H1 (cell line): ENCODE measurements at regions not wholly inside any gene's neighbourhood (a gene's known extent, or its start where the extent isn't known, plus 50 kb on each side); places are given as distances from the start of the nearest gene placed in this dataset.

Experiments
- CTCF ChIA-PET: fragments of 300-600 bp; sonication (Branson Sonifier 250); formaldehyde crosslinking; loops from one replicate; lab custom pipeline; 2021; ENCODE audit not compliant: partially characterized antibody; lab: Charles Lee
- POLR2A ChIA-PET: fragments of 300-600 bp; sonication (Branson Sonifier 250); formaldehyde crosslinking; loops from one replicate; lab custom pipeline; 2021; ENCODE audit warnings: inconsistent platforms; ENCODE audit not compliant: partially characterized antibody; lab: Charles Lee
- DNase-seq, 2 experiments: peaks; one replicate each; pipeline versions ENCODE4 v3.0.0 to v3.0.0-alpha.2; 2010 to 2022; ENCODE audit warnings: low spot score in 2 of 2, low read depth in 1 of 2, mixed read lengths in 1 of 2
- FAIRE-seq: peaks from 2 replicates; lab custom pipeline; 2011; peaks lifted over from hg19 to GRCh38; lab: Jason Lieb, UNC
- H2AFZ ChIP-seq: 2 replicates; pipeline ENCODE4 v1.8.1; 2012; ENCODE audit warnings: low read length, inconsistent platforms
- H2AK5ac ChIP-seq: 2 replicates; pipeline ENCODE4 v1.6.1; 2013; ENCODE audit warnings: low read depth, low read length
- H2BK120ac ChIP-seq: replicated peaks from 2 replicates; pipeline ENCODE3; 2013; ENCODE audit warnings: low read depth, low read length, inconsistent platforms
- H2BK12ac ChIP-seq: 2 replicates; pipeline ENCODE4 v1.6.1; 2013; ENCODE audit warnings: low read depth, low read length
- H2BK15ac ChIP-seq: 2 replicates; pipeline ENCODE4 v1.6.1; 2013; ENCODE audit warnings: low read length
- H2BK20ac ChIP-seq: 2 replicates; pipeline ENCODE4 v1.6.1; 2013; ENCODE audit warnings: low read length
- H2BK5ac ChIP-seq: 2 replicates; pipeline ENCODE4 v1.6.1; 2013; ENCODE audit warnings: low read depth, low read length
- H3K14ac ChIP-seq: 2 replicates; pipeline ENCODE4 v1.6.1; 2013; ENCODE audit warnings: inconsistent platforms; ENCODE audit not compliant: insufficient read length
- H3K18ac ChIP-seq: 2 replicates; pipeline ENCODE4 v1.6.1; 2013; ENCODE audit warnings: low read length; ENCODE audit errors: extremely low read depth
- H3K23ac ChIP-seq: 2 replicates; pipeline ENCODE4 v1.6.1; 2013; ENCODE audit warnings: inconsistent platforms; ENCODE audit not compliant: insufficient read length
- H3K23me2 ChIP-seq: 2 replicates; pipeline ENCODE4 v1.6.1; 2013; ENCODE audit warnings: low read depth, low read length
- H3K27ac ChIP-seq: 2 replicates; pipeline ENCODE4 v1.6.1; 2011; ENCODE audit warnings: low read depth, low read length, inconsistent platforms
- H3K27me3 ChIP-seq, 4 experiments: replicated peaks in 1 of 4; 1 replicate in 1 of 4; 2 replicates in 3 of 4; pipeline versions ENCODE4 v1.6.1 to v1.8.1; 2011 to 2013; ENCODE audit warnings: low read length in 3 of 4, mild to moderate bottlenecking in 3 of 4, inconsistent platforms in 2 of 4, mixed read lengths in 2 of 4, moderate library complexity in 1 of 4; ENCODE audit not compliant: control insufficient read depth in 3 of 4, insufficient read depth in 3 of 4; ENCODE audit errors: extremely low read depth in 1 of 4
- H3K36me3 ChIP-seq, 4 experiments: 2 replicates each; pipeline versions ENCODE4 v1.6.1 to v1.8.1; 2011 to 2013; ENCODE audit warnings: mild to moderate bottlenecking in 4 of 4, low read length in 3 of 4, moderate library complexity in 2 of 4, control low read depth in 1 of 4, inconsistent platforms in 1 of 4; ENCODE audit not compliant: insufficient read depth in 4 of 4, control insufficient read depth in 2 of 4
- H3K4ac ChIP-seq: replicated peaks from 2 replicates; pipeline ENCODE3; 2013; ENCODE audit warnings: low read length, low read depth, mixed read lengths, inconsistent platforms; ENCODE audit not compliant: insufficient read length
- H3K4me1 ChIP-seq, 4 experiments: replicated peaks in 1 of 4; 1 replicate in 1 of 4; 2 replicates in 3 of 4; pipeline versions ENCODE4 v1.6.1 to v1.8.1; 2011 to 2013; ENCODE audit warnings: low read length in 3 of 4, inconsistent platforms in 2 of 4, mixed read lengths in 1 of 4; ENCODE audit not compliant: insufficient read depth in 4 of 4, control insufficient read depth in 3 of 4
- H3K4me2 ChIP-seq, 2 experiments: 2 replicates each; pipeline versions ENCODE4 v1.6.1 to v1.8.1; 2011 to 2013; ENCODE audit warnings: low read depth in 2 of 2, low read length in 2 of 2, control low read depth in 1 of 2, inconsistent platforms in 1 of 2, mild to moderate bottlenecking in 1 of 2; ENCODE audit not compliant: insufficient read depth in 1 of 2
- H3K4me3 ChIP-seq, 4 experiments: fragments of 200-600, 300-600 bp in 1 of 4; sonication (generic), shearing (Covaris generic), sonication (Bioruptor Twin) in 1 of 4; 2 replicates each; pipeline versions ENCODE4 v1.5.1 to v1.8.1; 2011 to 2016; ENCODE audit warnings: low read length in 4 of 4, low read depth in 3 of 4, control low read depth in 2 of 4, inconsistent platforms in 2 of 4, mild to moderate bottlenecking in 2 of 4, mixed read lengths in 1 of 4, moderate library complexity in 1 of 4; ENCODE audit not compliant: insufficient read depth in 2 of 4; ENCODE audit errors: extremely low read depth in 1 of 4
- H3K56ac ChIP-seq: replicated peaks from 2 replicates; pipeline ENCODE3; 2013; ENCODE audit warnings: low read depth, mild to moderate bottlenecking, mixed read lengths, low read length, inconsistent platforms; ENCODE audit not compliant: insufficient read length
- H3K79me1 ChIP-seq: 2 replicates; pipeline ENCODE4 v1.6.1; 2013; ENCODE audit warnings: low read depth, low read length, control low read depth
- H3K79me2 ChIP-seq, 2 experiments: 2 replicates each; pipeline versions ENCODE4 v1.6.1 to v1.8.1; 2012 to 2013; ENCODE audit warnings: low read length in 2 of 2, mild to moderate bottlenecking in 2 of 2, inconsistent platforms in 1 of 2; ENCODE audit not compliant: insufficient read depth in 2 of 2, control insufficient read depth in 1 of 2
- H3K9ac ChIP-seq, 4 experiments: replicated peaks in 1 of 4; 1 replicate in 1 of 4; 2 replicates in 3 of 4; pipeline versions ENCODE4 v1.6.1 to v1.8.1; 2011 to 2013; ENCODE audit warnings: low read depth in 3 of 4, low read length in 3 of 4, control low read depth in 2 of 4, mild to moderate bottlenecking in 2 of 4, moderate library complexity in 2 of 4, inconsistent platforms in 1 of 4; ENCODE audit errors: extremely low read depth in 1 of 4
- H3K9me3 ChIP-seq, 2 experiments: 2 replicates each; pipeline versions ENCODE4 v1.6.1 to v1.8.1; 2012 to 2013; ENCODE audit warnings: mild to moderate bottlenecking in 2 of 2, moderate library complexity in 2 of 2, control low read depth in 1 of 2, inconsistent platforms in 1 of 2, low read depth in 1 of 2, low read length in 1 of 2, mixed read lengths in 1 of 2; ENCODE audit not compliant: insufficient read depth in 2 of 2
- H4K20me1 ChIP-seq, 2 experiments: replicated peaks in 1 of 2; 2 replicates each; pipeline versions ENCODE3 to v1.8.1; 2011 to 2013; ENCODE audit warnings: inconsistent platforms in 2 of 2, low read length in 2 of 2, mild to moderate bottlenecking in 1 of 2; ENCODE audit not compliant: insufficient read depth in 2 of 2, control insufficient read depth in 1 of 2
- H4K5ac ChIP-seq: 2 replicates; pipeline ENCODE4 v1.6.1; 2013; ENCODE audit warnings: low read length, low read depth, mixed read lengths, inconsistent platforms; ENCODE audit not compliant: insufficient read length
- H4K8ac ChIP-seq: 2 replicates; pipeline ENCODE4 v1.8.0; 2013; ENCODE audit warnings: mild to moderate bottlenecking, moderate library complexity, low read length, inconsistent platforms; ENCODE audit not compliant: insufficient read depth; ENCODE audit errors: extremely low read depth
- H4K91ac ChIP-seq: replicated peaks from 2 replicates; pipeline ENCODE3; 2013; ENCODE audit warnings: low read length, mixed read lengths, inconsistent platforms; ENCODE audit not compliant: insufficient read length
- ATF2 ChIP-seq: IDR thresholded peaks from 2 replicates; pipeline ENCODE4 v1.6.1; 2012; ENCODE audit warnings: low read length, inconsistent platforms
- BACH1 ChIP-seq: IDR thresholded peaks from 2 replicates; pipeline ENCODE4 v1.6.1; 2012; ENCODE audit warnings: low read length, improper control_type of control experiment
- FOSL1 ChIP-seq: IDR thresholded peaks from 2 replicates; pipeline ENCODE4 v1.6.1; 2011; ENCODE audit warnings: mild to moderate bottlenecking, low read depth, low read length, moderate library complexity; ENCODE audit not compliant: insufficient read depth
- HDAC2 ChIP-seq, 2 experiments: fragments of 300-600 bp in 1 of 2; sonication (generic) in 1 of 2; IDR thresholded peaks; 2 replicates each; pipeline ENCODE4 v1.6.1; 2011 to 2012; ENCODE audit warnings: low read depth in 2 of 2, low read length in 2 of 2, mild to moderate bottlenecking in 2 of 2, moderate library complexity in 2 of 2, borderline replicate concordance in 1 of 2, inconsistent platforms in 1 of 2
- KDM5A ChIP-seq: fragments of 200-600 bp; IDR thresholded peaks from 2 replicates; pipeline ENCODE4 v1.7.1; 2012; ENCODE audit warnings: mild to moderate bottlenecking, low read length, inconsistent platforms, mixed read lengths
- MAX ChIP-seq: IDR thresholded peaks from 2 replicates; pipeline ENCODE4 v1.6.1; 2012; ENCODE audit warnings: inconsistent platforms
- RFX5 ChIP-seq: IDR thresholded peaks from 2 replicates; pipeline ENCODE4 v1.6.1; 2011; ENCODE audit warnings: low read depth, low read length, improper control_type of control experiment, borderline replicate concordance
- SP4 ChIP-seq: IDR thresholded peaks from 2 replicates; pipeline ENCODE4 v1.6.1; 2012; ENCODE audit warnings: low read length, inconsistent platforms
- SRF ChIP-seq: IDR thresholded peaks from 2 replicates; pipeline ENCODE4 v1.6.1; 2011; ENCODE audit warnings: mild to moderate bottlenecking, low read depth, low read length, moderate library complexity
- TAF7 ChIP-seq: optimal IDR thresholded peaks from 2 replicates; pipeline ENCODE3; 2011; ENCODE audit warnings: low read depth, mild to moderate bottlenecking, inconsistent platforms, low read length, moderate library complexity, borderline replicate concordance
- TCF12 ChIP-seq: IDR thresholded peaks from 2 replicates; pipeline ENCODE4 v1.6.1; 2011; ENCODE audit warnings: low read depth, mild to moderate bottlenecking, low read length
- TEAD4 ChIP-seq: IDR thresholded peaks from 2 replicates; pipeline ENCODE4 v1.6.1; 2012; ENCODE audit warnings: low read depth, low read length, inconsistent platforms, mixed read lengths
- WGBS, 2 experiments: shearing (Covaris generic) in 1 of 2; methylation state at CpG; one replicate each; pipeline versions ENCODE4 v1.1.6 to v1.1.7; 2013 to 2015; ENCODE audit warnings: low lambda C conversion rate in 2 of 2, mixed read lengths in 2 of 2, inconsistent platforms in 1 of 2, low coverage in 1 of 2, missing lambda C conversion rate in 1 of 2; ENCODE audit not compliant: insufficient replicate concordance in 2 of 2, insufficient coverage in 1 of 2, insufficient read length in 1 of 2; ENCODE audit errors: extremely low coverage in 1 of 2, missing lambda C conversion rate in 1 of 2; 5-methylcytosine and 5-hydroxymethylcytosine counted together

DNA sequence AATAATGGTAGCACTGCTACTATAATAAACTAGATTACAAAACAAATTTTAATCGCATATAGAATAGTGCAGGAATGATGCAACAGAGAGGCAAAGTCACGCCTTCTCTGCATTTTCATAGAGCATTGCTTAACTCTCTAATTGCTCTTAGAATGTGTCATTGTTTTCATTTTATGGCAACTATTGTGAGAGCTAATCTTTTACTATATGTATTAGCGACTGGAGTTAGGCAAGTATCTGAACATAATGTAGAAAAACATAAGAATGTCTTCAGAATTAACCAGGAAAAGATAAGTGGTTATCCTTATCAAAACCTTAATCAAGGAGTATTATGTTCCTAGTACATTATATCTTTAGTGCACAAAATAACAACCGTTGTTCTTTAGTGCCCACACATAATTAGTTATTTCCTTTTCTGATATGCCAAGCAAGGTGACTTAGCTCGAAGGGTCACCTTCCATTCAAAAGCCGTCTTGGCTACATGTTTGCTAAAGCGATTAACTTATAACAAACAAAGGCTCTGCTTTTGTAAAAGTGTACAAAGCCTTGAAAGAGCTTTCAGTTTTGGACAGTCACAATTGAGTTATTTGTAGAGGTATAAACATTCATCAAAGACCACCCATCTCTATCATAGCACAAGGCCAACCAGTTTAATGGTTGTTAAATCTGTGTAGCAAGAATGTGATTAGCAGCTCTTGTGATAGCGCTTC lies 1328.9 kb downstream of the ROBO2 start:
- CTCF ChIA-PET = interaction anchor here (0.5 kb wide), 2 partner anchors 34 to 1407 kb away, joined by 3 read pairs; no protein-coding TSS in a partner anchor
- no peak overlapping the region for H3K23ac ChIP-seq
- no peak overlapping the region for H2BK20ac ChIP-seq
- H4K5ac ChIP-seq = no peak overlapping the region
- H2BK5ac ChIP-seq = no peak overlapping the region
- H3K4ac ChIP-seq = no peak overlapping the region
- no peaks in the 10 kb centered on the region for H3K4me1 ChIP-seq
- WGBS, 2 experiments = 93% methylated on average over 8 of the region's 8 CpGs; no CpG with 5 or more reads in 1 of the 2 experiments
- no peaks in the 10 kb centered on the region for H3K79me2 ChIP-seq
- no peaks in the 10 kb centered on the region for H3K27me3 ChIP-seq
- H4K8ac ChIP-seq = no peak overlapping the region
- no peaks in the 10 kb centered on the region for H3K23me2 ChIP-seq
- FAIRE-seq (no peak), DNase-seq (no peak)
- no peak overlapping the region for H3K14ac ChIP-seq
- no peak overlapping the region for H2AK5ac ChIP-seq
- H2BK12ac ChIP-seq = no peak overlapping the region
- no peak overlapping the region for H3K56ac ChIP-seq
- no peaks in the 10 kb centered on the region for H4K20me1 ChIP-seq
- no peak overlapping the region for H2BK15ac ChIP-seq
- no peak overlapping the region for H3K4me3 ChIP-seq
- no peaks in the 10 kb centered on the region for H3K79me1 ChIP-seq
- no peaks in the 10 kb centered on the region for H3K36me3 ChIP-seq
- POLR2A ChIA-PET = no interaction called here
- H2AFZ ChIP-seq = no peak overlapping the region
- no peak overlapping the region for H3K27ac ChIP-seq
- no peak overlapping the region for H3K9ac ChIP-seq
- no peak overlapping the region for H3K4me2 ChIP-seq
- no peaks in the 10 kb centered on the region for H3K9me3 ChIP-seq
- H3K18ac ChIP-seq = no peak overlapping the region
- no peak overlapping the region for H2BK120ac ChIP-seq
- no peak overlapping the region for H4K91ac ChIP-seq
- TF ChIP-seq ATF2 = no peak
- TF ChIP-seq KDM5A = no peak
- no peak for TF ChIP-seq MAX
- TF ChIP-seq TEAD4 = no peak
- no peak for TF ChIP-seq BACH1
- TF ChIP-seq TAF7 = no peak
- no peak for TF ChIP-seq TCF12
- no peak for TF ChIP-seq SRF
- TF ChIP-seq FOSL1 = no peak
- no peak for TF ChIP-seq HDAC2 (IDR thresholded peaks at IDR 0.05; ENCODE audit: borderline replicate concordance in 1 of 2, low read depth in 2 of 2, low read length in 2 of 2)
- TF ChIP-seq RFX5 = no peak
- no peak for TF ChIP-seq SP4
